SK-N-SH treated with all-trans-retinoic acid at 6 μM for 48 hours (cell line): ENCODE measurements at regions not wholly inside any gene's neighbourhood (a gene's known extent, or its start where the extent isn't known, plus 50 kb on each side); places are given as distances from the start of the nearest gene placed in this dataset.

Source experiments
- ARNTL ChIP-seq: fragments of 450-650 bp; formaldehyde crosslinking; IDR thresholded peaks from 2 replicates; pipeline ENCODE4 v1.5.0; 2020; ENCODE audit warnings: low read depth, mild to moderate bottlenecking, moderate library complexity, borderline replicate concordance
- BACH2 ChIP-seq: fragments of 250-450 bp; sonication (Bioruptor Pico); IDR thresholded peaks from 2 replicates; pipeline ENCODE4 v1.9.0; 2021; ENCODE audit warnings: mild to moderate bottlenecking, borderline replicate concordance
- ESRRG ChIP-seq: fragments of 250-450 bp; sonication (Bioruptor Pico); IDR thresholded peaks from 2 replicates; pipeline ENCODE4 v1.6.1; 2021; ENCODE audit warnings: mild to moderate bottlenecking
- GLIS3 ChIP-seq: fragments of 250-450 bp; sonication (Bioruptor Pico); IDR thresholded peaks from 2 replicates; pipeline ENCODE4 v1.5.0; 2020; ENCODE audit warnings: mild to moderate bottlenecking, moderate library complexity
- OSR1 ChIP-seq: fragments of 250-450 bp; sonication (Bioruptor Pico); IDR thresholded peaks from 2 replicates; pipeline ENCODE4 v1.8.0; 2022; ENCODE audit warnings: moderate library complexity, mild to moderate bottlenecking, inconsistent platforms
- PATZ1 ChIP-seq: fragments of 250-450 bp; sonication (Bioruptor Pico); IDR thresholded peaks from 2 replicates; pipeline ENCODE4 v1.8.0; 2020; ENCODE audit warnings: mild to moderate bottlenecking, moderate library complexity, borderline replicate concordance
- RARB ChIP-seq: fragments of 250-450 bp; sonication (Bioruptor Pico); IDR thresholded peaks from 2 replicates; pipeline ENCODE4 v1.8.0; 2021; ENCODE audit warnings: mild to moderate bottlenecking, moderate library complexity
- TCF4 ChIP-seq: fragments of 250-450 bp; sonication (Bioruptor Pico); IDR thresholded peaks from 2 replicates; pipeline ENCODE4 v1.8.0; 2021; ENCODE audit warnings: mild to moderate bottlenecking, moderate library complexity, borderline replicate concordance
- TSHZ2 ChIP-seq: fragments of 250-450 bp; sonication (Bioruptor Pico); IDR thresholded peaks from 2 replicates; pipeline ENCODE4 v1.5.0; 2020; ENCODE audit warnings: mild to moderate bottlenecking, moderate library complexity
- ZFP3 ChIP-seq: fragments of 250-450 bp; sonication (Bioruptor Pico); IDR thresholded peaks from 2 replicates; pipeline ENCODE4 v1.5.0; 2020; ENCODE audit warnings: mild to moderate bottlenecking, moderate library complexity
- ZFP30 ChIP-seq: fragments of 450-650 bp; formaldehyde crosslinking; IDR thresholded peaks from 2 replicates; pipeline ENCODE4 v1.5.0; 2022; ENCODE audit warnings: mild to moderate bottlenecking, moderate library complexity
- ZNF565 ChIP-seq: fragments of 450-650 bp; formaldehyde crosslinking; conservative IDR thresholded peaks from 2 replicates; pipeline ENCODE4 v1.5.0; 2020; ENCODE audit warnings: low read depth, mild to moderate bottlenecking, moderate library complexity
- ZNF8 ChIP-seq: fragments of 450-650 bp; formaldehyde crosslinking; IDR thresholded peaks from 2 replicates; pipeline ENCODE4 v1.5.0; 2020; ENCODE audit warnings: mild to moderate bottlenecking, moderate library complexity

- TF ChIP-seq TCF4 (CRISPR knock-in tag) (no peak), ZFP3 (CRISPR knock-in tag) (no peak), OSR1 (CRISPR knock-in tag) (no peak), ZFP30 (no peak), ARNTL (CRISPR knock-in tag) (no peak), ZNF8 (no peak), ESRRG (CRISPR knock-in tag) (no peak), GLIS3 (CRISPR knock-in tag) (no peak), BACH2 (CRISPR knock-in tag) (no peak), PATZ1 (no peak), TSHZ2 (CRISPR knock-in tag) (no peak), RARB (CRISPR knock-in tag) (no peak), ZNF565 (no peak)
Observed at GRCh38 chr21:16404776-16405175, 675.0 kb downstream of the USP25 start.
